Astrocyte of the spinal cord (primary cell): ENCODE measurements at regions not wholly inside any gene's neighbourhood (a gene's known extent, or its start where the extent isn't known, plus 50 kb on each side); places are given as distances from the start of the nearest gene placed in this dataset.

Experiments used
- DNase-seq: peaks from one replicate; pipeline ENCODE4 v3.0.0; 2011; ENCODE audit warnings: low read depth, low spot score
- H3K4me3 ChIP-seq: 2 replicates; pipeline ENCODE4 v1.5.1; 2011; ENCODE audit warnings: low read depth, mild to moderate bottlenecking, low read length, moderate library complexity
- CTCF ChIP-seq: IDR thresholded peaks from 2 replicates; pipeline ENCODE4 v1.5.1; 2012; ENCODE audit warnings: low read depth, mild to moderate bottlenecking, low read length, inconsistent platforms
- in situ Hi-C: cut with HindIII; loops from 2 replicates; pipeline ENCODE4 v1.10.0; 2017; ENCODE audit warnings: low sequenced_read_pairs

GRCh38 chr18:55879331-55879730 lies 291.3 kb upstream of the TCF4 start:
- H3K4me3 ChIP-seq = no peak overlapping the region
- in situ Hi-C loops = no loop called here
- no peak for TF ChIP-seq CTCF
- DNase-seq = peak; percentile 29

- H3K4me3 ChIP-seq = no peak overlapping the region
- DNase-seq = peak; percentile 17
- TF ChIP-seq CTCF = no peak
- in situ Hi-C loops = no loop called here
Observed at GRCh38 chr18:55878224-55878623, 290.2 kb upstream of the TCF4 start.

GRCh38 chr18:55877321-55877720 lies 289.3 kb upstream of the TCF4 start:
- in situ Hi-C loops = no loop called here
- H3K4me3 ChIP-seq = no peak overlapping the region
- TF ChIP-seq CTCF = no peak
- no peak for DNase-seq

- DNase-seq = no peak
- TF ChIP-seq CTCF = no peak
- no peak overlapping the region for H3K4me3 ChIP-seq
- in situ Hi-C loops = no loop called here
Observed at GRCh38 chr18:55876254-55876653, 288.3 kb upstream of the TCF4 start.

- TF ChIP-seq CTCF = no peak
- in situ Hi-C loops = no loop called here
- no peak overlapping the region for H3K4me3 ChIP-seq
- DNase-seq = no peak
Observed at GRCh38 chr18:55875371-55875901, 287.4 kb upstream of the TCF4 start.

GRCh38 chr18:55869556-55870501 lies 281.8 kb upstream of the TCF4 start:
- no peak overlapping the region for H3K4me3 ChIP-seq
- in situ Hi-C loops = no loop called here

More at GRCh38 chr18:55869556-55870501, 281.8 kb upstream of the TCF4 start:
- no peak for TF ChIP-seq CTCF
- DNase-seq = peak; percentile 34
